ENCODE measurements at regions not wholly inside any gene's neighbourhood (a gene's known extent, or its start where the extent isn't known, plus 50 kb on each side); places are given as distances from the start of the nearest gene placed in this dataset.

- intact Hi-C loops (cut with DNase I): no loop called here
These were observed 2048.3 kb upstream of the PCDH20 start for GRCh38 chr13:63463782-63464610.

GRCh38 chr13:63460462-63461090, 2044.9 kb upstream of the PCDH20 start:
- Histone ChIP-seq H3K27ac (no peak overlapping the region), H3K4me3 (replicated peaks in 1 of 3) (no peak overlapping the region), H3K27me3 (no peaks in the 10 kb centered on the region), H3K36me3 (no peaks in the 10 kb centered on the region), H3K9me3 (no peaks in the 10 kb centered on the region), H3K4me1 (no peaks in the 10 kb centered on the region)
- 85 to 88% methylated on average over 2 of the region's 2 CpGs for WGBS, 2 donors
- TF ChIP-seq POLR2A (IDR thresholded peaks at IDR 0.05) (no peak), CTCF (IDR thresholded peaks at IDR 0.05) (no peak)
- intact Hi-C loops (cut with DNase I): no loop called here
- DNase-seq: no peak

More at GRCh38 chr13:63463782-63464610, 2048.3 kb upstream of the PCDH20 start:
- whole genome bisulfite sequencing, 2 donors: 67 to 88% methylated on average over 1 of the region's 1 CpG
- TF ChIP-seq CTCF (IDR thresholded peaks at IDR 0.05) (no peak), POLR2A (IDR thresholded peaks at IDR 0.05) (no peak)
- no peak overlapping the region for H3K27ac ChIP-seq
- H3K4me3 ChIP-seq (replicated peaks in 1 of 3): no peak overlapping the region
- H3K27me3 ChIP-seq: no peaks in the 10 kb centered on the region
- H3K36me3 ChIP-seq: no peaks in the 10 kb centered on the region
- no peaks in the 10 kb centered on the region for H3K9me3 ChIP-seq
- no peak for DNase-seq
- H3K4me1 ChIP-seq: no peaks in the 10 kb centered on the region

- Histone ChIP-seq H3K36me3 (no peaks in the 10 kb centered on the region), H3K27me3 (no peaks in the 10 kb centered on the region), H3K27ac (no peak overlapping the region), H3K9me3 (no peaks in the 10 kb centered on the region), H3K4me1 (no peaks in the 10 kb centered on the region), H3K4me3 (replicated peaks in 1 of 3) (no peak overlapping the region)
- WGBS, 2 donors: 87 to 98% methylated on average over 1 of the region's 1 CpG
- no peak for TF ChIP-seq POLR2A (IDR thresholded peaks at IDR 0.05)
- no peak for TF ChIP-seq CTCF (IDR thresholded peaks at IDR 0.05)
- no peak for DNase-seq
- intact Hi-C loops (cut with DNase I): no loop called here
These were observed 2041.5 kb upstream of the PCDH20 start for GRCh38 chr13:63457186-63457585.

GRCh38 chr13:63455938-63456337, 2040.3 kb upstream of the PCDH20 start:
- Histone ChIP-seq H3K4me1 (no peaks in the 10 kb centered on the region), H3K27me3 (no peaks in the 10 kb centered on the region), H3K36me3 (no peaks in the 10 kb centered on the region), H3K9me3 (no peaks in the 10 kb centered on the region), H3K27ac (no peak overlapping the region), H3K4me3 (replicated peaks in 1 of 3) (no peak overlapping the region)
- intact Hi-C loops (cut with DNase I): no loop called here
- no peak for TF ChIP-seq POLR2A (IDR thresholded peaks at IDR 0.05)
- TF ChIP-seq CTCF (IDR thresholded peaks at IDR 0.05): peak in 1 of 6 experiments; percentile 11
- no peak for DNase-seq
- WGBS, 2 donors: 79 to 94% methylated on average over 3 of the region's 3 CpGs

- WGBS, 2 donors: 2 to 13% methylated on average over 1 of the region's 1 CpG
- DNase-seq: no peak
- Histone ChIP-seq H3K9me3 (no peaks in the 10 kb centered on the region), H3K27me3 (no peaks in the 10 kb centered on the region), H3K4me1 (no peaks in the 10 kb centered on the region), H3K27ac (no peak overlapping the region), H3K4me3 (replicated peaks in 1 of 3) (no peak overlapping the region), H3K36me3 (no peaks in the 10 kb centered on the region)
- intact Hi-C loops (cut with DNase I): no loop called here
- TF ChIP-seq CTCF (IDR thresholded peaks at IDR 0.05): no peak
- no peak for TF ChIP-seq POLR2A (IDR thresholded peaks at IDR 0.05)
These were observed 2033.9 kb upstream of the PCDH20 start for GRCh38 chr13:63449550-63449949.
